Mesodermal cell (in vitro differentiated cells): ENCODE measurements at regions not wholly inside any gene's neighbourhood (a gene's known extent, or its start where the extent isn't known, plus 50 kb on each side); places are given as distances from the start of the nearest gene placed in this dataset.

Experiments
- H3K27ac ChIP-seq: 2 replicates; pipeline ENCODE4 v1.7.0; 2013; ENCODE audit warnings: mild to moderate bottlenecking, low read depth, low read length, moderate library complexity; ENCODE audit not compliant: severe bottlenecking
- H3K36me3 ChIP-seq: 2 replicates; pipeline ENCODE4 v1.7.1; 2013; ENCODE audit warnings: mild to moderate bottlenecking, low read length, moderate library complexity; ENCODE audit not compliant: control insufficient read depth, insufficient read depth
- H3K4me1 ChIP-seq: one replicate; pipeline ENCODE4 v1.7.1; 2013; ENCODE audit warnings: mild to moderate bottlenecking, low read length; ENCODE audit not compliant: insufficient read depth, control insufficient read depth, poor library complexity, severe bottlenecking
- H3K4me3 ChIP-seq: 2 replicates; pipeline ENCODE4 v1.7.0; 2013; ENCODE audit warnings: low read length, control low read depth, mild to moderate bottlenecking; ENCODE audit not compliant: insufficient read depth, poor library complexity, severe bottlenecking; ENCODE audit errors: extremely low read depth
- H3K9me3 ChIP-seq: 2 replicates; pipeline ENCODE4 v1.7.1; 2013; ENCODE audit warnings: mild to moderate bottlenecking, low read length, moderate library complexity; ENCODE audit not compliant: control insufficient read depth
- WGBS, 2 experiments: methylation state at CpG; one replicate each; pipeline ENCODE4 v1.1.5; 2013; ENCODE audit warnings: missing lambda C conversion rate in 2 of 2; ENCODE audit not compliant: insufficient coverage in 2 of 2; 5-methylcytosine and 5-hydroxymethylcytosine counted together

DNA sequence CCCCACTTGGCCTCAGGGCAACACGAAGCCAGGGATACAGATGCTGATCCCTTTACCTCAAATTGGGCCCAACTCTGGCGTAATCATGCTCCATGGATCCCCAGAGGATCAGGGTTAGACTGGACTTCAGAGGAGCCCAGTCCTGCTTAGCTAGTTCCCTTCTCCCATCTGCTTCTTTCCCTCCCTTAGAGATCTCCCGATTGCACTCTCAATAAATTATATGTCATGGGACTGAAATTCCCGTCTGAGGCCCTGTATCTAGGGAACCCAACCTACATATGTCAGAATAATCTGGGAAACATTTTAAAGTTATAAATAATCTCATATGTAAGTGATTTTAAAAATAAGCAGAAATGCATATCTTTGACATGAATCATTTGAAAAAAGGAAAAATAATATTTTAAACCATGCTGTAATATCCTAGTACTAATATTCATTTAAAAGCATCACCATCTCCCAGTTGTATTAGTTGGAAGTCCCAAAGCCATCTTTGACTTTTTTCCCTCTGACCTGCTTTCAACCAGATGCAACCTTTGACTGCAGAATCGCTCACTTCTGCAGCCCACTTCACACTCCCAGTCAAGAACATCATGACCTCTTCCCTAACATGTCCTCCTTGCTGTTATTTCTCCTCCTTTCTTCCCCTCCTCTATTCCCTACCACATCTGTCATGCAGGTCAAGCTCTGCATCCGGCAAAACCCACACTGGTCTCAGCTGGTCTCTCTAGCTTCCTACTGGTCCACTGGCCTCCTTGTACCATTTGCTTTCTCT, 393.6 kb downstream of the BTBD3 start:
- Histone ChIP-seq H3K9me3 (no peaks in the 10 kb centered on the region), H3K4me1 (no peaks in the 10 kb centered on the region), H3K4me3 (no peak overlapping the region), H3K27ac (no peak overlapping the region), H3K36me3 (no peaks in the 10 kb centered on the region)
- WGBS, 2 experiments, result 82% methylated on average over 4 of the region's 6 CpGs

DNA sequence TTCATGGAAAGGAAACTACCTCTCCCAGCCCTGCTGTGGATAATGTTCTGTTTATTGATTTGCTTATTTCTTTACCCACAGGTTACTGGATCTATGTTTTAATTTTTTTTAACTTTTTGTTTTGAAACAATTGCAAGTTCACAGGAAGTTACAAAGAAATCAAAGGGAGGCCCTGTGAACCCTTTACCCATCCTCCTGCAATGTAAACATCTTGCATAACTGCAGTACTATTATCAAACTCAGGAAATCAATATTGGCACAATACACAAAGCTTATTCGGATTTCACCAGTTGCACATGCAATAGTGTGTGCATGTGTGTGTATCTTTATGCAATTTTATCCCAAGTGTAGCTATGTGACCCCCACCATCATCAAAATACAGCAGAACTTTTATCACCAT, 398.0 kb downstream of the BTBD3 start:
- Histone ChIP-seq H3K9me3 (no peaks in the 10 kb centered on the region), H3K36me3 (no peaks in the 10 kb centered on the region), H3K4me1 (no peaks in the 10 kb centered on the region), H3K27ac (no peak overlapping the region), H3K4me3 (no peak overlapping the region)
- WGBS, 2 experiments, result no CpG with 5 or more reads among the region's 1 CpG

DNA sequence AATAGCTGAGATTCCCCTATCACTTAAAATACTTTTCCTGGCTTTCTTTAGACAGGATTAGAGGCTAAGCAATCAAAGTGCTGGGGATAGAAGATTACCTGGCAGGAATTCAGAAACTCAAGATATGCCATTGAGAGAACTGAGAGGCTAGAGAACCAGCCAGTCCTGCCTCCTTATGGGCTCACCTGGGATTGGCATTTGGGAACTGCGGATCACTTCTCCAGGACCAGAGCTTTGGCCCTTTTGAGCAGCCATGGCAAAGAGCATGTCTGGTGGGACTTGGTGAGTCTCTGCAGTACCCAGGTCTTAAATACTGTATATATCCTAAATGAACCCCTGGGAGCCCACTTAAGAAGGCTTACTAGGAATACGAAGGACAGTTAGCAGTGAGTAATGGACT, 399.1 kb downstream of the BTBD3 start:
- Histone ChIP-seq H3K4me3 (no peak overlapping the region), H3K4me1 (no peaks in the 10 kb centered on the region)
- WGBS, 2 experiments, result 100% methylated on average over 1 to 2 of the region's 2 CpGs

DNA sequence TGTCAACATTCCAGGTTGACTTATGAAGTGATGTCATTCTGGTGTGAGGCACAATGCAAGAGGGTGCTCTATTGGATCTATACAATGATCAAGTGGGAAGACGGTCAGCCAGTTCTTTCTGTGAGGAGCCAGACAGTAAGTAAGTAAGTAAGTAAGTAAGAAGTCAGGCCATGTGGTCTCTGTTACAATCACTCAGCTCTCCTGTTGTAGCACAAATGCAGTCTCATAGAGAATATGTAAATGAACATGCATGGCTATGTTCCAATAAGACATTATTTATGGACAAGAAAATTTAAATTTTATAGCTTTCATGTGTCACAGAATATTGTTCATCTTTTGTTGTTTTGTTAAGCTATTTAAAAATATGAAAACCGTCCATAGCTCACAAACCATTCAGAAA, 399.7 kb downstream of the BTBD3 start:
- H3K27ac ChIP-seq, result no peak overlapping the region
- 83 to 100% methylated on average over 1 of the region's 2 CpGs for WGBS, 2 experiments

More for the DNA sequence above, 399.1 kb downstream of the BTBD3 start:
- Histone ChIP-seq H3K9me3 (no peaks in the 10 kb centered on the region), H3K36me3 (no peaks in the 10 kb centered on the region), H3K27ac (no peak overlapping the region)

DNA sequence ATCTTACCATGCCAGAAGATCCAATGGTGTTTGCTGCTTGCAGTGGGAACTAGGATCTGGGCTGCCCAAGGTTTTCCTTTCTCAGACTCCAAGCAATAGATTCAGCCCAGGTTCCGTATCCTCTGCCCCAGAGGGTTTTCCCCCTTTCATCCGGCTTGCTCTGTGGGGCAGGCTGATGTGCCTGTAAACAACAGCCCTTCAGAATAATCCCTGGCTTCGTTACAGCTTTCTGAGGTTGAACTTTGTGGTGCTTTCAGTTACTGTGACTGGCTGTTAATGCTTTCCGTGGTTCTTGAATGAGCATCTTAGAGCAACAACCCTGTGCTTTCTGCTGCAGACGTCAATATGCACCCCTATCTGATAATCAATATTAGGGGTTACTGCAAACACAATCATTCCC, 400.4 kb downstream of the BTBD3 start:
- Histone ChIP-seq H3K36me3 (no peaks in the 10 kb centered on the region), H3K4me1 (no peaks in the 10 kb centered on the region), H3K9me3 (no peaks in the 10 kb centered on the region), H3K4me3 (no peak overlapping the region), H3K27ac (no peak overlapping the region)
- 67 to 100% methylated on average over 2 to 3 of the region's 5 CpGs for WGBS, 2 experiments

More for the DNA sequence above, 399.7 kb downstream of the BTBD3 start:
- no peak overlapping the region for H3K4me3 ChIP-seq
- H3K36me3 ChIP-seq, result no peaks in the 10 kb centered on the region
- H3K4me1 ChIP-seq, result no peaks in the 10 kb centered on the region
- H3K9me3 ChIP-seq, result no peaks in the 10 kb centered on the region

DNA sequence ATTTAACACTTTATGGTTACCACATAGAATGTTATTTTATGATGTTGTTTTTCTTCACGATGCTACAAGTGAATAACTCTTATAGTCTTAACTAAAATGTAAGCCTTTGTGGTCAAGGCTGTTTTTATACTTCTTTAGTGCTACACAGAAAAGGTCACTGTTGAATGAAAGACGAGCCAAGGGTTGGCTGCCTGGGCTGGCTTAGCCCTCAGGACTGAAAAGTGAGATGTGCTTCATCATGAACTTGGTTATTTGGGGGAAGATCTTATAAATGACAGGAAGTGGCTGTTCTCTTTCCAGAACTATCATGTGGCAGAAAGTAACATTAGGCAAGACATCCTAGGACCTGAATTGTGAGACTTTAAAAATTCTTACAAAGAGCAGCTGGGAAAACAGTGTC, 404.0 kb downstream of the BTBD3 start:
- Histone ChIP-seq H3K9me3 (no peaks in the 10 kb centered on the region), H3K27ac (no peak overlapping the region), H3K36me3 (no peaks in the 10 kb centered on the region), H3K4me1 (no peaks in the 10 kb centered on the region), H3K4me3 (no peak overlapping the region)
- WGBS, 2 experiments, result 67 to 100% methylated on average over 1 of the region's 2 CpGs

DNA sequence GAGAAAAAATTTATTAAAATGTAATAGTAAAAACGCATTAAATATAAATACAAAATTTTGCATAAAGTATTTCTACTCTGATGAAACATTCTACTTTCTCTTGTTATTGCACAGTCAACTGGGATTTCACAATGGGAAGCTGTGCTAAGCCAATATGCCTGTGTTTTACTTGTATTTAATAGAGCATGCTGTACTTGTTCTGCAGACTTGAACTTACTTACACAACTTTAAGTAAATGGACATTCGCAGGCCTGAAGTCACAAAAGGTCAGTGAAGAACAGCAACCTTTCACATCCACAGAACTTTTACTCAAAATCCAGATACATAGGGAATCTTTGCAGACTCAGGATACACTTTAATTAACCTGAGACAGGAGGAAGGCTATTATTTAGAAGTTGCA, 409.5 kb downstream of the BTBD3 start:
- Histone ChIP-seq H3K4me3 (no peak overlapping the region), H3K9me3 (no peaks in the 10 kb centered on the region), H3K36me3 (no peaks in the 10 kb centered on the region), H3K27ac (no peak overlapping the region), H3K4me1 (no peaks in the 10 kb centered on the region)
- no CpG with 5 or more reads among the region's 2 CpGs for WGBS, 2 experiments

DNA sequence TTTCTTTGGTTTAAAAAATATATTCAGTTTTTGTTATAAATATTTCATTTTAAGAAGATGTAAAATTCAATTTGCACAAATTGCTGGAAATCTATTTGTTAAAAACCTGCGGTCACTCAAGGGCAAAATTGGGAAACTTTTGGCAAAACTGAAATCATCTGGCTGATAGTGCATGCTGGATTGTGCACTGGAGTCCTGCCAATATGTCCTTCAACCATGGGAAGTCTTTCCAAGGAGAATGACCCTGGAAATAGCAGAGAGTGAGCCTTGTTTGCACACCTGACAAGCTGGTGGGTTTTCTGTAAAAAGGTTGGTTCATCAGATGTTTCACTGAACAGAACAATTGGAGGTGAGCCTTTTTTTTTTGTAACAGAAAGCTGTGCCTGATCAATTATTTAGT, 413.5 kb downstream of the BTBD3 start:
- no peak overlapping the region for H3K4me3 ChIP-seq
- H3K4me1 ChIP-seq, result no peaks in the 10 kb centered on the region
- no peak overlapping the region for H3K27ac ChIP-seq
- 75 to 100% methylated on average over 1 of the region's 1 CpG for WGBS, 2 experiments
- H3K36me3 ChIP-seq, result no peaks in the 10 kb centered on the region
- no peaks in the 10 kb centered on the region for H3K9me3 ChIP-seq

DNA sequence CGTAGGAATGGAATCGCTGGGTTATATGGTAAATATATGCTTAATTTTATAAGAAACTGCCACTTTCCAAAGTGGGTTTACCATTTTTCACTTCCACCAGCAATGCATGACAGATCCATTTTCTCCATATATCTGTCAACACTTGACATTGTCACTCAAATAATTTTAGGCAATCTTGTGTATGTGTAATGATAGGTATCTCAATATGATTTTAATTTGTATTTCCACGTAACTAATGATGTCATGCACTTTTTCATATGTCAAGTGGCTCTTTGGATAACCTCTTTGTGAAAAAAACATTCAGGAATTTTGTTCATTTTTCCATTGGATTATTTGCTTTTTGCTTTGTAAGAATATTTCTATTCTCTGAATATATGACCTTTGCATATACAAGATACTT, 419.9 kb downstream of the BTBD3 start:
- H3K36me3 ChIP-seq, result no peaks in the 10 kb centered on the region
- H3K27ac ChIP-seq, result no peak overlapping the region
- no peaks in the 10 kb centered on the region for H3K9me3 ChIP-seq
- no peak overlapping the region for H3K4me3 ChIP-seq
- no CpG with 5 or more reads among the region's 3 CpGs for WGBS, 2 experiments
- no peaks in the 10 kb centered on the region for H3K4me1 ChIP-seq

DNA sequence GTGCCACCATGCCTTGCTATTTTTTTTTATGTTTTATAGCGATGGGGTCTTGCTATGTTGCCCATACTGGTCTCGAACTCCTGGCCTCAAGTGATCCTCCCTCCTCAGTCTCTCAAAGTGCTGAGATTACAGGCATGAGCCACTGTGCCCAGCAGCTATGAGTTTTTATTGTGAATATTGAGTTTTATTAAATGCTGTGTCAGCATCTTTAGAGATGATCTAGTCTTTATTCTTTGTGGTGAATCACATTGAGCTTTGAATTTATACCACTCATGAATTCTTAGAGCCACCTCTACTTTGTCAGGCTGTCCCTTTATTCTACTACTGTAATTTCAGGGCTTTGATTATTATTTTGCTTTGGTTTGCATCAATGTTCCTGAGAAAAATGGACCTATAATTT, 428.3 kb downstream of the BTBD3 start:
- H3K4me1 ChIP-seq, result no peaks in the 10 kb centered on the region
- WGBS, 2 experiments, result 94 to 100% methylated on average over 2 of the region's 2 CpGs
- H3K9me3 ChIP-seq, result no peaks in the 10 kb centered on the region
- no peak overlapping the region for H3K27ac ChIP-seq
- H3K36me3 ChIP-seq, result no peaks in the 10 kb centered on the region
- H3K4me3 ChIP-seq, result no peak overlapping the region

DNA sequence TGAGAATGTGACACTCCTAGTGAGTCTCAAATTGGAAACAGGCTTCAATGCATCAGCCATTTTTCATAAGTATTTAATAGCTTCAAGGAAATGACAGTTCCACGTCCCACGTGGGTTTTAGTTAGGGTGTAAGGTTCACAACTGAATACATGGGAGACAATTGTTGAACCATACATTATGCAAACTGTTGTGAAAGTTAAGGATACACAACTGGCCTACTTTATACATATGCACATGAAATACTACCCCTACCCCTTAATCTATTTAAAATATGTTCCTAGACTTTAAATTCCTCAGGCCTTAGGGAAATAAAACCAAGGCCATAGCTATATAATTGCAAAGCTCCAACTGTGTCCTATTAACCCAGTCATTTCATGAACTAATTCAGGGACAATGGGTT, 436.1 kb downstream of the BTBD3 start:
- Histone ChIP-seq H3K36me3 (no peaks in the 10 kb centered on the region), H3K4me3 (no peak overlapping the region), H3K4me1 (no peaks in the 10 kb centered on the region), H3K27ac (no peak overlapping the region), H3K9me3 (no peaks in the 10 kb centered on the region)
- no CpG with 5 or more reads among the region's 2 CpGs for WGBS, 2 experiments
